HG02623 (cell line): ENCODE measurements at regions not wholly inside any gene's neighbourhood (a gene's known extent, or its start where the extent isn't known, plus 50 kb on each side); places are given as distances from the start of the nearest gene placed in this dataset.
"Not testable (repeated sequence)": the region's sequence is repeated elsewhere in the genome, so short reads cannot be mapped to it uniquely, and the experiment has no call there.

Experiments used
- ATAC-seq: cut with Tn5 transposase; IDR thresholded peaks from one replicate; pipeline ENCODE4 v1.9.1; 2021; ENCODE audit warnings: moderate library complexity; ENCODE audit not compliant: unreplicated experiment

- ATAC-seq: no peak
Observed at GRCh38 chr16:17566656-17567450, 96.1 kb upstream of the XYLT1 start.

- no peak for ATAC-seq
Observed at GRCh38 chr16:17566075-17566474, 95.3 kb upstream of the XYLT1 start.

- ATAC-seq: no peak
Observed at GRCh38 chr16:17565605-17566004, 94.8 kb upstream of the XYLT1 start.

GRCh38 chr16:17564856-17565255, 94.1 kb upstream of the XYLT1 start:
- no peak for ATAC-seq

GRCh38 chr16:17563323-17564091, 92.7 kb upstream of the XYLT1 start:
- no peak for ATAC-seq

GRCh38 chr16:17561056-17561455, 90.3 kb upstream of the XYLT1 start:
- ATAC-seq: no peak

- no peak for ATAC-seq
Observed at GRCh38 chr16:17560548-17560947, 89.8 kb upstream of the XYLT1 start.

- no peak for ATAC-seq
Observed at GRCh38 chr16:17559394-17559793, 88.6 kb upstream of the XYLT1 start.

GRCh38 chr16:17557949-17558348, 87.2 kb upstream of the XYLT1 start:
- ATAC-seq: no peak

- no peak for ATAC-seq
Observed at GRCh38 chr16:17557480-17557879, 86.7 kb upstream of the XYLT1 start.

- no peak for ATAC-seq
Observed at GRCh38 chr16:17556276-17557052, 85.7 kb upstream of the XYLT1 start.

- no peak for ATAC-seq
Observed at GRCh38 chr16:17555176-17555575, 84.4 kb upstream of the XYLT1 start.

GRCh38 chr16:17552351-17552750, 81.6 kb upstream of the XYLT1 start:
- no peak for ATAC-seq

- not testable (repeated sequence) for ATAC-seq
Observed at GRCh38 chr16:17551682-17552081, 80.9 kb upstream of the XYLT1 start.

GRCh38 chr16:17548825-17549224, 78.1 kb upstream of the XYLT1 start:
- ATAC-seq: no peak

GRCh38 chr16:17544785-17545184, 74.0 kb upstream of the XYLT1 start:
- ATAC-seq: no peak

GRCh38 chr16:17544304-17544703, 73.5 kb upstream of the XYLT1 start:
- ATAC-seq: no peak

- no peak for ATAC-seq
Observed at GRCh38 chr16:17543073-17543472, 72.3 kb upstream of the XYLT1 start.

- ATAC-seq: no peak
Observed at GRCh38 chr16:17541324-17541723, 70.6 kb upstream of the XYLT1 start.

- ATAC-seq: no peak
Observed at GRCh38 chr16:17538927-17539326, 68.2 kb upstream of the XYLT1 start.

GRCh38 chr16:17532338-17532995, 61.7 kb upstream of the XYLT1 start:
- no peak for ATAC-seq
